Ramos (cell line): ENCODE measurements at regions not wholly inside any gene's neighbourhood (a gene's known extent, or its start where the extent isn't known, plus 50 kb on each side); places are given as distances from the start of the nearest gene placed in this dataset.

Experiments
- in situ Hi-C: fragments of 300-500 bp; cut with MboI; formaldehyde crosslinking; loops from one replicate; pipeline ENCODE4 v1.14.3; 2022; ENCODE audit warnings: low sequenced_read_pairs; ENCODE audit not compliant: unreplicated experiment

DNA sequence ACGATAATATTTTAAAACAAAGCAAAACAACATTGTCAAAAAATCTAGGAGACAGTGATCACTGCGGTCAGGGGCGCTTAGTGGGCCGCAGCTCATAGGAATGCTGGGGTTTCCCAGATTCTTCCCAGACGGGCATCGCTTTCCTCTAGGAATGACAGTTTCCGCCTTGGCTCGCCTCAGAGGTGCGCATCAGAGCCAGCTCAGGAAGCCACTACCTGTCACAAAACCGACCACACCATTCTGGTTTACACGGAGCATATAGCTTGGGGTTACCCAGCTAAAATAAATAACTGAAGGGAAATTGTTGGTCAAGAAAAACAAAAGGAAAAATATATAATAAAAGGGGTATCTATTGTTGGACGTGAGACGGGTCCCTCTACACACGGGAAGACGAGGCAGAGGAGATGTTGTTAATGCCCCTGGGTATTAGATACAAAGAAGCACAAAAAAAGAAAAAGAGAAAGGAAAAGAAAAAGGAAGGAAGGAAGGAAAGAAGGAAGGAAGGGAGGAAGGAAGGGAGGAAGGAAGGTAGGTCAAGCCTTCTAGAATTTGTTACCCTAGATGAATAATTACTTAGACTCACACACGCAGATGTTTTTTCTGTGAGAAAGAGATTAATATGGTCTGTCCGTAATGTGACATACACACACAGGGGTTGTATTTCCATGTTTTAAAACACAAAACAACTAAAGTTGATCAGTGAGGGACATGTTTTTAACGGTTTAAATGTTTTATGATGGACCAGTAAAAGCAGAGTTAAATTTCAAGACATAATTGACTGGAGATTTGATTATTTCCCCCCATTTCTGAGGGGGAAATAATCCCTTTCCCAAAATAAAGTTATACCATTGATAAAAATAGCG is 292.4 kb upstream of the NFE2L3 start:
- in situ Hi-C loops = no loop called here

GRCh38 chr7:25860275-25861163 is 291.5 kb upstream of the NFE2L3 start:
- in situ Hi-C loops = no loop called here

GRCh38 chr7:25861164-25861496 is 290.9 kb upstream of the NFE2L3 start:
- in situ Hi-C loops = no loop called here

- in situ Hi-C loops = no loop called here
Measured at GRCh38 chr7:25861601-25862260, 290.3 kb upstream of the NFE2L3 start.

DNA sequence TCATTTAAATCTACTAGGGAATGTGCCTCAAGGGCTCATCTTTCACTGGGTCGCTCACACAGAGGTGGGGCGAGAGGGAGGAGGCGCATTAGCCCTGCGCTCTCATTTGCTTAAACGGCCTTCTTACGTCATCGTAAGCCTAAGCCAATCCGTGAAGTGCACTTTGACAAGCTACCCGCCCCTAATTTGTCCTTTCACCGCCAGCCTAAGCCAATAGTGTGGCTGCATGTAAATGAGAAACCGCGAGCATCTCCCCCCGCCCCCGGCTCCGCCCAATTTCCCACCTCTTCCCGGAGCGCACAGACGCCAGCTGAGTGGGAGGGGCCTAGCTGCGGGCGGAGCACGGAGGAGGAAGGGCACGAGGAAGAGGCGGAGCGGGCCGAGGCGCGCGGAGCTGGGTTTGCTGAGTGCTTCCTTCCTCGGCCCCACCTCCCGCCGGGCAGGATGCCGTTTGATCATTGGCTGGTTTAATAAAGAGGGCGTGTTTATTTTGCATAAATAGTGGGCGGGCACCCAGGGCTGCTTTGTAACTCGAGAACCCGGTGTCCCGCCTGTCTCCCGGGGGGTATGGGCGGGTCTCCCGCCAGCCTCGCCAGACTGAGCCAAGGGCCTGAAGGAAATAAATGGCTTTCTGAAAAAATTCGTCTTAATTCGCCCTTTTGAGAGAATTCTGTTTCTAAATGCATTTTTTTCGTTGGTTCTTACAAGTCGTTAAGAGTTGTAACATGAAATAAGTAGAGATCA is 289.6 kb upstream of the NFE2L3 start:
- in situ Hi-C loops = no loop called here

GRCh38 chr7:25863005-25863728 is 288.8 kb upstream of the NFE2L3 start:
- in situ Hi-C loops = no loop called here

DNA sequence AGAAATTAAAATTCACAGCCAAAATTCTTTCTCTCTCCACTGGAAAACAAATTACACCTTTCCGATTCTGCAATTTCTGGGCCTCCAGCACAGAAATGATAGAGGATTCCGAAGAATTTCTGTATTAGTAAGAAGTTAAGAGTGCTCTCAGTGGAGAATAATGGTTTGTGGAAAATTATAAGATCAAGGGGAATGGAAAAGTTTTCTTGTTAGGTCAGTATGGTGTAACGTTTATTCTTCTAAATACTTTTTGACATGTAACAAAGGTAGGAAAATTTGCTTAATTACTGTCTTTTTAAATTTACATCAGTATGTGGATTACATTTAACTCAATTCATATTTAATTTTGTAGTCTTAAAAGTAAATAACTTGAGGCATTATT is 288.3 kb upstream of the NFE2L3 start:
- in situ Hi-C loops = no loop called here

DNA sequence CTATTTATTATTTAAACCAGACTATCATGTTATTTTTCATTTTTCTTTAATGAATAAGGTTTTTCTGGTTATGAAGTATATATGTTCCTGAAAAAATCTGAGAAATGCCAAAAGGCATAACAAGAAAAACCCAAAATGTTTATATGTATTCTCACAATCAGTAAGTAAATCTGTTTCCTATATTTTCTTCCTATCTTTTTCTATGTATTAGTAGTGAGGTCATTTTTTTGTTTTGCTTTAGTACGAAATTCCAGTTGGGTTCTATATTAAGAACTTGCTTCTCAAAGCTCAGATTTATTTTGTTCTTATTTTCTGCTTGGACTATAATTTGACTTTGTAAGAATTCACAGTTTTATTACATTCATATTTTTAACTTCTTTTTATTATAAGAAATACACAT is 287.5 kb upstream of the NFE2L3 start:
- in situ Hi-C loops = no loop called here

GRCh38 chr7:25864943-25865751 is 286.9 kb upstream of the NFE2L3 start:
- in situ Hi-C loops = no loop called here

DNA sequence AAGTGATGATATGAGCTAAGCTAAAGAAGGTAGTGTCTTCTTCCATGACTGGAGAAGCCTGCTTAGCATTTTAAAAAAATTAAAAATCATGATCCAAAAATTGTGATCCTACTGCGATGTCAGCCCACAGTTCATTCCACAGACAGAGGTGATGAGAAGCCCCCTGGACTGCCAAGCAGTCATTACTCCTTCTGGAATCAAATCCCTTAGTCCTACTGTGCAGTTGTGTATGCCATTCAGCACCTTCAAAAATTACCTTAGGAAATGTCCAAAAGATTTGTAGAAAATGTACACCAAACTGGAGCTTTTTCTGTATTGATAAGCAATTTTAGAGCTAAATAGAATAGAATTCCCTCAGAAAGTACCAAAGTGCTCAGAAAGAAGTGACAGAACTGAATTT is 283.5 kb upstream of the NFE2L3 start:
- in situ Hi-C loops = no loop called here

DNA sequence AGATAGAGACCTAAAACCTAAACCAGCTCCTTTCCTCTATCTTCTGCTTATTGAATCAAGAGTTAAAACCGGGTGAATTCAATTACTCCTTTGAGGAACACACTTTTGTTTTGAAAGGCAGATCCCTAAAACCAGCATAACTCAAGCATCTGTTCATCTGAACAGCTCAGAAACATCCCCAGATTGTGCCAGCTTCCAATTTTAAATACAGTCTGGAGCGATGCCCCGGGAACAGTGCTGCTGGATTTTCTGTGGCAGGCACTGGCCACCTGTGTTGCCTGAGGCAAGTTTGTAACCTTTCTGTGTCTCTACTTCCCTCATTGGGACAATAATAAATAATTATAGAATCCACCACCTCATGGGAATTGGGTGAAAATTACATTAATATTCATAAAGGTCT is 281.4 kb upstream of the NFE2L3 start:
- in situ Hi-C loops = no loop called here

DNA sequence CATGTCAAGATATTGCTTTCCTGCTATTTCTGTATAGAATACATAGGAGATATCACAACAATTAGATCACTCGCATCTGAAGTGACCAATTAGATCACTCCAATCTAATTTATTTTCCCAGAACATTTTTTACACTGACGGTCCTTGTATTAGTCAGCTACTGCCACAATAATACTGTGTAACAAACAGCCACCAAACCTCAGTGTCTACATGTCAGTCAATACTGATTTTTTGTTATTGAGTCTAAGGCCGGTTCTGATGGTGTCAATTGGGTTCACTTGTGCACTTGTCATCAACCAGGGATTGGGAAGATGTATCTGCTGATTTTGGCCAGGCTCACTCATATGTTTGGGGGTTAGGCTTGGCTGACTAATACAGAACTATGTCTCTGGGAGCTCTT is 275.9 kb upstream of the NFE2L3 start:
- in situ Hi-C loops = loop anchor here (25.0 kb wide), 2 partner anchors 786 to 1286 kb away; partner anchors contain the start of genes HOXA10, HOXA3, HOXA7 and HOXA9

- in situ Hi-C loops = loop anchor here (25.0 kb wide), 2 partner anchors 784 to 1284 kb away; partner anchors contain the start of genes HOXA10, HOXA3, HOXA7 and HOXA9
Measured at GRCh38 chr7:25877802-25878789, 273.9 kb upstream of the NFE2L3 start.

GRCh38 chr7:25879799-25880198 is 272.2 kb upstream of the NFE2L3 start:
- in situ Hi-C loops = loop anchor here (25.0 kb wide), 2 partner anchors 783 to 1283 kb away; partner anchors contain the start of genes HOXA10, HOXA3, HOXA7 and HOXA9

DNA sequence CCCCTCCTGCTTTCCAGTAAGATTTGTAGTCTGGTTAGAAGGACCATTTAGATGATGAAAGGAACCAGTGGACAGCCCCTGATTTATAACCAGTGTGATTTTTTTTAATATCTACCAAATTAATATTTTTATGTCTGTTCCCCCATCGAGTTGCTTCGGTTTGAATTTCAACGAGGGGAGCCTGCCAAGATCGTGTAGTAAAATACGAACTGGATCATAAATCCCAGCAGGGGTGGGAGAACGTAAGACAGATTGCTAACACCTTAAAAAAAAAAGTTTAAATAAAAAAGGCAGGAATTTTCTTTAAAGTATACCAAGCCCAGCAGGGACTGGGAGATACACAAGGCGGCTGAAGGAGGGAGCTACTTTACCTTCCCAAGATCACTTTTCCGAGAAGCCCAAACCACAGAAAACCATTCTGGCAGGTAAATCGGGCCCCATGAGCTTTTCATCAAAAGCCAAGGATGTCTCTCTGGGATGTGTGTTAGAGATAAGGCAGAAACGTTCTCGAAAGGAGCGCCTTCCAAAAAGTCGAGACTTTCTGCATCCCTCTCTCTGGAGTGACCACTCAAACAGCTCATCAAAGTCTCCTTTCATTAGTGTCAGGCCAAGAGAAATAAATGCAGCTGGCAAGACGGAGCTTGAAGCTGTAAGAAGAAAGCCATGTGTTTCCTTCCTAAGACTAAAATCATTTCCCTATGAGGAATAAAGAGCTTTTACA is 270.5 kb upstream of the NFE2L3 start:
- in situ Hi-C loops = loop anchor here (25.0 kb wide), 2 partner anchors 781 to 1281 kb away; partner anchors contain the start of genes HOXA10, HOXA3, HOXA7 and HOXA9

GRCh38 chr7:25882151-25882773 is 269.7 kb upstream of the NFE2L3 start:
- in situ Hi-C loops = loop anchor here (25.0 kb wide), 2 partner anchors 780 to 1280 kb away; partner anchors contain the start of genes HOXA10, HOXA3, HOXA7 and HOXA9
